Astrocyte (in vitro differentiated cells and primary cell): ENCODE measurements at regions not wholly inside any gene's neighbourhood (a gene's known extent, or its start where the extent isn't known, plus 50 kb on each side); places are given as distances from the start of the nearest gene placed in this dataset.
"Not testable (repeated sequence)": the region's sequence is repeated elsewhere in the genome, so short reads cannot be mapped to it uniquely, and the experiment has no call there.

ENCODE experiments used
- CTCF ChIP-seq: IDR thresholded peaks from 2 replicates; pipeline ENCODE4 v1.5.1; 2011; ENCODE audit warnings: low read depth, mild to moderate bottlenecking, inconsistent platforms, low read length, moderate library complexity; ENCODE audit not compliant: insufficient read depth
- EZH2 ChIP-seq: IDR thresholded peaks from 2 replicates; pipeline ENCODE4 v1.6.1; 2012; ENCODE audit warnings: mild to moderate bottlenecking, low read length, inconsistent platforms; ENCODE audit not compliant: insufficient read depth

DNA sequence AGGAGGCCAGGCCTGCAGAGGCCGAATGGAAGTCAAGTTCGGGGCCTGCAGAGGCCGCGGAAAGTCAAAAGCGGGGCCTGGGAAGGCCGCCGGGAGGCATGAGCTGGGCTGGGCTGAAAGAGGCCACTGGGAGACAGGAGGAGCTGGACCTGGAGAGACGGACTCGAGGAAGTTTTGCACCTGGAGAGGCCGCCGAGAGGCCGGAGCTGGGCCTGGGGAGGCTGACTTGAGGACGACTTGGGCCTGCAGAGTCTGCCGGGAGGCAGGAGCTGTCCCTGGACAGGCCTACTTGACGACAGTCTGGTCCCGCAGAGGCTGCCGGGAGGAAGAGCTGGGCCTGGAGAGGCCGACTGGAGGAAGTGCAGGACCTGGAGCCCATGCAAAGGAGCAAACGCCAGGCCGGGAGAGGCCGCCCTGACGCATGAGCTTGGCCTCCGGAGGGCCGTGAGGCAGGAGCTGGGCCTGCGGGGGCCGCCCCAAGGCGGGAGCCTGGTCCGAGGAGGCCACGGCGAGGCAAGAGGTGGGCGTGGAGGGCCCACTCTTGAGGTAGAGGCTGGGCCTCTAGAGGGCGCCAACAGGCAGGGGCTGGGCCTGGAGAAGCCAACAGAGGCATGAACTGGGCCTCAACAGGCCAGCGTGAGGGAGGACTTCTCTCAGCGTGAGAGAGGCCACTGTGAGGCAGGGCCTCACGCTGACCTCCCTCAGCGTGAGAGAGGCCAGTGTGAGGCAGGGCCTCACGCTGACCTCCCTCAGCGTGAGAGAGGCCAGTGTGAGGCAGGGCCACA lies 306.3 kb downstream of the ZNF479 start:
- TF ChIP-seq CTCF, EZH2: not testable (repeated sequence)
